ENCODE measurements at regions not wholly inside any gene's neighbourhood (a gene's known extent, or its start where the extent isn't known, plus 50 kb on each side); places are given as distances from the start of the nearest gene placed in this dataset.

DNA sequence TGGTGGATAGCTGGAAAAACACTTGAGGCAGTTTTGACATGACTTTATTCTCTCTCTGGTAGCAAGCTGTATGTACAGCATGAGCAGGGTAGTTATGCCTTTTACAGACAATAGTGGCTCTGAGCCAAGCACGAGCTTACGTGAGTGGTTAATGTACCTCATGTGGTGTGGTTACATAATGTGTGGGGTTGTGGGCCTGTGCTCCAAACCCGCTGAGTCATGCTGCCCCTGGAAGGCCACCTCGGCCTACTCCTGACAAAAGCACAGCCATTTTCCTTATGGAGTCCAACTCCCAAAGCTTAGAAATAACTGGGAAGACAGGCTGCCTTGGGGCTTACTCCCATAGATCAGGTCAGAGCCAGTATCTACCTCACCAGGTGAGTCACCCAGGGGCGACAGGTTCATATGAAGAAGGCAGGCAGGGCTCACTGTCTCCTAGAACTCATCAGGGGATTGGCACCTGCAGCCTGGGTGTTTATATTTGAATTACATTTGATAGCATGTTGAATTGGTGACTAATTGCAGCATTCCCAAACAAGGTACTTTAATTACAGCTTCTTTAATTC, 404.5 kb downstream of the ADRA2A start:
- intact Hi-C loops (cut with DNase I) = no loop called here
- no peak for DNase-seq (ENCODE audit: low spot score)

DNA sequence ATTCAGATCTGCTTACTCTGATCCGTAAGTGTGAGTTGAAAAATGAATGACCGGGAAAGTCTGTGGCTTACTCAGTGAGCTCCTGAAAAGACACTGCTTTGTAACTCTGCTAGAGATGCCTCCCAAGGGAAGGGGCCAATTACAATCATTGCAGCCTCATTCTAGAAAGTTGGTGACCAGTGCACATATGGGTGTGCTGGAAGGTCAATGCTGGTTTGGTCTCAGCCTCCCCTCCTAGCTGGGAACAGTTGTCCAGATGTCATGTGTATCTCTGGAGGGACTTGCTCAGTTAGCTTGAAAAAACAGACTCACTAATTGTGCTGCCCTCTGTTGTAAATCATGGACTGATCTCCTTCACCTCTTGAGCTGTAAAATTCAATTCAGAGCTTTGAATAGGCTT, 405.0 kb downstream of the ADRA2A start:
- intact Hi-C loops (cut with DNase I) = no loop called here
- no peak for DNase-seq (ENCODE audit: low spot score)

DNA sequence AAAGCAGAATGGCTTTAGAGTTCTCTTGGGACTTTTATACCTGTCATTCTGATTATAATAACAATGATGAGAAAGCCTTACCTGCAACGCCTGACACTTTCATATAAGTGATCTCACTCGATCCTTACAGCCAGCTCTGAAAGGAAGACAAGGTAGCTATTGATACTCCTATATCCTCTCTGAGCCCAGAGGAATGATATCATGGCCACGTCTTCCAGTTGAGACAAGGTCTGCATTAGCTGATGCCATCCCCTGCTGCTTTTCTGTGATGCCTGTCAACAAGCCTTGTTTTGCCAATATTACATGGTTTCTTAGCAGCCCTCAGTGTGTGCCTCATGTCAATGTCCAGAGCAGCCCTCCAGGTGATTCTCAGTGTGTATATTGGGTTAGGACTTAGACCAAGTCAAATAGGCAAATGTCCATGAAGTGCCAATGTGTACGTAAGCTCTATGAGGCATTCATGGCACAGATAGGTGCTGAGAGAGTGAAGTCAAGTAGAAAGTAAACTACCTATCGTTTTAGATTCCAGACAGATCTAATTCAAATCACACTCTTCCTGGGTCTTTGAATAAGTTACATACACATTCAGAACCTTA, 405.9 kb downstream of the ADRA2A start:
- intact Hi-C loops (cut with DNase I) = no loop called here

GRCh38 chr10:111485767-111486166, 408.9 kb downstream of the ADRA2A start:
- no peak for DNase-seq (ENCODE audit: low spot score)
- intact Hi-C loops (cut with DNase I) = no loop called here

More for the DNA sequence above, 405.9 kb downstream of the ADRA2A start:
- no peak for DNase-seq (ENCODE audit: low spot score)

DNA sequence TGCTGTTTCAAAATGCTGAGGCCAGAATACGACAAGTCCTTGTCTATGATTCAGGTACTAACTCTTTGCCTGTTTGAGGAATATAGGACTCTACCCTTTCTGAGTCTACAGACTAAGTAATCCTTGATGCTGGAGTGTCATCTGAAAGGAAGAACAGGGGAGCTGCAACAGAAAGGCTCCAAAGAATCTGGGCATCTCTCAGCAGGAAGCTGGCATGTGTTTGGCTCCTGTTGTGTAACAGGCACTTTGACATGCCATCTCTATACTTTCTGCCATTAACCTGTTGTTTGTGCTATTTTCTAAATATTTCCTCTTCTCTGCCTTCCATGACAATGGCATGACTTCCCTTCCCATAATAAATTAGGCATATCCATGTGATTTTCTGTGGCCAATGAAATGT, 409.5 kb downstream of the ADRA2A start:
- intact Hi-C loops (cut with DNase I) = no loop called here
- no peak for DNase-seq (ENCODE audit: low spot score)

GRCh38 chr10:111488668-111489067, 411.8 kb downstream of the ADRA2A start:
- intact Hi-C loops (cut with DNase I) = no loop called here
- no peak for DNase-seq (ENCODE audit: low spot score)

DNA sequence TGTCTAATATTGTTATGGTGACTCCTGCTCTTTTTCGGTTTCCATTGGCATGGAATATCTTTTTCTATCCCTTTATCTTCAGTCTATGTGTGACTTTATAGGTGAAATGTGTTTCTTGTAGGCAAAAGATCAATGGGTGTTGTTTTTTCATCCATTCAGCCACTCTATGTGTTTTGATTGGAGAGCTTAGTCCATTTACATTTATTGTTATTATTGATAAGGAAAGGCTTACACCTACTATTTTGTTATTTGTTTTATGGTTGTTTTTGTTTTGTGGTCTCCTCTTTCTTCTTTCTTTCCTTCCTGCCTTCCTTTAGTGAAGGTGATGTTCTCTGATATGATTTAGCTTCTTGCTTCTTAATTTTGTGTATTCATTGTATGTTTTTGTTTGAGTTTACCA, 414.3 kb downstream of the ADRA2A start:
- no peak for DNase-seq (ENCODE audit: low spot score)
- intact Hi-C loops (cut with DNase I) = no loop called here

- intact Hi-C loops (cut with DNase I) = no loop called here
- DNase-seq (ENCODE audit: low spot score) = no peak
Measured at GRCh38 chr10:111493024-111493625, 416.3 kb downstream of the ADRA2A start.

- no peak for DNase-seq (ENCODE audit: low spot score)
- intact Hi-C loops (cut with DNase I) = no loop called here
Measured at GRCh38 chr10:111498560-111498959, 421.7 kb downstream of the ADRA2A start.

- no peak for DNase-seq (ENCODE audit: low spot score)
Measured at GRCh38 chr10:111504376-111504775, 427.5 kb downstream of the ADRA2A start.

DNA sequence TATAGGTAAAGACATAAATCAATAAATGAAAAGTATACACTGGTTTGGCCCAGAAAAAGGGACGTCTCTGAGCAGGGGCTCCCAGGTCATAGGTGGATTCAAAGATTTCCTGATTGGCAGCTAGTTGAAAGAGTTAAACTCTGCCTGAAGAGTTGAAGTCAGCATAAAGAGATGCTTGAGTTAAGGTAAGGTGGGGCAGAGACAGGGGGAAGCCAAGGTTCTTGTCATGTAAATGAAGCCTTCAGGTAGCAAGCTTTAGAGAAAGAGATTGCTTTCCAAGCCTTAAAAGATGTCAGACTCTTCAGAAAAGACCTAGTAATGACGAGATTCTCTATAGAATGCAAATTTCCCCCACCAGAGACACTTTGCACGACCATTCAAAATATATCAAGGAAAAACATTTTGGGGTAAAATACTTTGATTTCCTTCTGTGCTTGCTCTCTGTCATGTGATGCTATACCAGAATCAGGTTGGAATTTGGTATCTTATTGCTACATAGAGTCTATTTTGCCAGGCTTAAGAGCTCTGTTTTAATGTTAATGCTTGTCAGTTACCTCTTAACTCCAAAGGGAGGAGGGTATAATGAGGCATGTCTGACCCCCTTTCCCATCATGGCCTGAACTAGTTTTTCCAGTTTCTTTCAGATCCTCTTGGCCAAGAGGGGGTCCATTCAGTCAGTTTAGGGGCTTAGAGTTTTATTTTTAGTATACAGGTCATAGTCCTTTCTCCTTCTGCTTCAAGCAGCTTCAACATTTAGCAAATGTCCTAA, 429.6 kb downstream of the ADRA2A start:
- intact Hi-C loops (cut with DNase I) = no loop called here
- no peak for DNase-seq (ENCODE audit: low spot score)

More at GRCh38 chr10:111504376-111504775, 427.5 kb downstream of the ADRA2A start:
- intact Hi-C loops (cut with DNase I) = no loop called here

- no peak for DNase-seq (ENCODE audit: low spot score)
- intact Hi-C loops (cut with DNase I) = no loop called here
Measured at GRCh38 chr10:111511751-111512150, 434.9 kb downstream of the ADRA2A start.

- intact Hi-C loops (cut with DNase I) = no loop called here
- no peak for DNase-seq (ENCODE audit: low spot score)
Measured at GRCh38 chr10:111515264-111515663, 438.4 kb downstream of the ADRA2A start.

DNA sequence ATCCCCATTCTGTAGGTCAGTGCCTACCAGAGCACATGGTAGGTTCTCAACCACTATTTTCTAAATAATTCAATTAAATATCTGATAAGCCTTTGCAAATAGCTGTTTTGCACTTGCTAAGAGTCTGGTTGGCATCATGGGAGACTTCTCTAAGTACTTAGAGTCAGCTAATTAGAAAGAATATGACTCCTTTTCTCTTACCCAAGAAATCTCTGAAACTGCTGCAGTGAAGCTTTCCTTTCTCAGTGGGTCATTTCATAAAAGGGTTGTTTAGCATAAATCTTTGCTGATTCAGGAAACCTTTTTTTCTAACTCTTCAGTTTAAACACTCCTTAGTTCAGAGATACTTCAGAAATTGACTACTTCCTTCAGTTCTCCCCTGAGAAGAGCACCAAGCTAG, 438.9 kb downstream of the ADRA2A start:
- intact Hi-C loops (cut with DNase I) = no loop called here
- no peak for DNase-seq (ENCODE audit: low spot score)

DNA sequence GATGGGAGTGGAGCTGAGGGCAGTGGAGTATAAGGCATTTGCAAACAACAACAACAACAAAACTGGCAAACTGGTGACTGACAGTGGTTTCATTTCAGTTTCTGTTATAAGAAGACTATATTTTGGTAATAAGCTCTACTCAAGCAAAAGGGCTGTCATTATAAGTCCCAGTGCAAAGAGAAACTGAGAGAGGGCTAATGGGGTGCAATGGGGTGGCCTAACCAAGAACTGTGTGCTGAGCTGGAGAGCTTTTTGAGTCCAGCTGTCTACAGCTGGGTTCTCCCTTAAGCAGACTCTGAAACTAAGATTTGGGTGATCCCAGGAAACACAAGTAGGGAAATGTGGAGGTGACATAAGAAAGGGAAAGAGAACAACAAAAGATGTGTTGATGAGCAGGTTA, 439.3 kb downstream of the ADRA2A start:
- DNase-seq (ENCODE audit: low spot score) = no peak
- intact Hi-C loops (cut with DNase I) = no loop called here

DNA sequence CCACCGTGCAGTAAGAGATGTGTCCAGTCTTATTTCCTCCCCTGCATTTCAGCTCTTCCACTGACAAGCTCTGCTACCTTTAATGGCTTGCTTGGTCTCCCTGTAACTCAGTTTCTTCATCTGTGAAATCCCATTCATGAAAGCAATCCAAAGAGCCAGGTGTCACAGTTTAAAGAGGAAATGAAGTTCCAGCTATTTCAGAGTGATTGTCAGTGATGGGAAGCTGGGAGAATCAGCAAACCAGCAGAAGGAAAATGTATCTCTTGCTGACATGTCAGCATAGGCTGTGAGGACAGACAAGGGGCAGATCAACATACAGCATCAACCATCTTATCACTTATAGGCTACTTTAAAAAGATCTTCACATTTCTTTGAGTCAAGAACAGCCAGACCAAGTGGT, 445.3 kb downstream of the ADRA2A start:
- DNase-seq (ENCODE audit: low spot score) = no peak
- intact Hi-C loops (cut with DNase I) = no loop called here

GRCh38 chr10:111522551-111522950, 445.7 kb downstream of the ADRA2A start:
- no peak for DNase-seq (ENCODE audit: low spot score)
- intact Hi-C loops (cut with DNase I) = no loop called here

GRCh38 chr10:111523016-111523415, 446.2 kb downstream of the ADRA2A start:
- intact Hi-C loops (cut with DNase I) = no loop called here
- no peak for DNase-seq (ENCODE audit: low spot score)

- no peak for DNase-seq (ENCODE audit: low spot score)
- intact Hi-C loops (cut with DNase I) = no loop called here
Measured at GRCh38 chr10:111524134-111524533, 447.3 kb downstream of the ADRA2A start.

DNA sequence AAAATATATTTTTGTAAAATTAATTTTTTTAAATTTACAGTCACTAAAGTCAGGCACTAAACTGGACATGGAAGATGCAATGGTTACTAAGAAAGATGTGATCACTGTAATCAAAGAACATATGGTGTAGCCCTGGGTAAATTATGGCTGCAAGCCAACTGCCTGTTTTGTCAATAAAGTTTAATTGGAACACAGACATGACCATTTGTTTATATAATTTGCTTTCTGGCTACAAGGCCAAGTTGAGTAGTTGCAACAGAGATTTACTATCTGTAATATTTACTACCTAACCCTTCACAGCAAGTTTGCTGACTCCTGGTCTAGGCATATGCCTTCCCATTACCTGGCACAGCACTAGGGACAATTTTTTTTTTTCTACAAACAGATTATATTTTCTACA, 448.9 kb downstream of the ADRA2A start:
- no peak for DNase-seq (ENCODE audit: low spot score)
- intact Hi-C loops (cut with DNase I) = no loop called here

DNA sequence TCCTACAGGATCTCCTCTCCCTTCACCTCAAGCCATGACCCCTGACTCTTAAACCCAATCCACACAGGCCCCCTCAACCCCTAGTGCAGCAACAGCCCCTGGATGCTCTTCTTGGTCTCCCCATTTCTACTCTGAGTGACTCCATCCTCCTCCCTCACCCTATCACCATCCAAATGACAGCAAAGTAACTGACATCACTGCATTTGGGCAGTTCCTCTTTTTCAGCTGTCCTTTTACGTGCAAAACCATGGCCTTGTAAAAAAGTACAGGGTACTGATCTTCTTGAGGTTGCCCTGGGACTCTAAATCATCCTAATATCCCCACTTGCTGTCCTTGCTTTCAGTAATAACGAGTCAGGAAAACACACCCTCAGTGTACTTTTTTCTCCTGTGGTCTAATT, 454.9 kb downstream of the ADRA2A start:
- DNase-seq (ENCODE audit: low spot score) = no peak
- intact Hi-C loops (cut with DNase I) = no loop called here
